ENCODE measurements at regions not wholly inside any gene's neighbourhood (a gene's known extent, or its start where the extent isn't known, plus 50 kb on each side); places are given as distances from the start of the nearest gene placed in this dataset.

DNA sequence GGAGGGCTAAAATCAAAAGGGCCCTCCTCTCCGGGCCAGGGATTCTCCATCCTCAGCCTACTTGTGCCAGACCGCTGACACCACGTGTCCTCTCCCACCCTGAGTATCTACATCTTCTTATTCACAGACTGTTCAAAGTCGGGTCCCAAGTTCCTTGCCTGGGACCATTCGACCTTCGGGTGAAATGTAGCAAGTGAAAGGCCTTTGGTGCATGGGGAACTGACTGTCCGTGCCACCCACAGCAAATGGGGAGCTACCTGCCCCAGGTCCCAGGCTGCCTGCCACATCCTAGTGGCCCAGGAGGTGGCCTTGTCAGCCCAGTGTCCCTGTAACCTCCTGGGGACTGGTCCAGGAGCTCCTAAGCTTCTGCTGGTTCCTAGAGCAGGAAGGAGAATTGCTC lies 67.3 kb downstream of the RTL6 start:
- TF ChIP-seq POLR2A (IDR thresholded peaks at IDR 0.05) = no peak
- TF ChIP-seq, protein P1, sequence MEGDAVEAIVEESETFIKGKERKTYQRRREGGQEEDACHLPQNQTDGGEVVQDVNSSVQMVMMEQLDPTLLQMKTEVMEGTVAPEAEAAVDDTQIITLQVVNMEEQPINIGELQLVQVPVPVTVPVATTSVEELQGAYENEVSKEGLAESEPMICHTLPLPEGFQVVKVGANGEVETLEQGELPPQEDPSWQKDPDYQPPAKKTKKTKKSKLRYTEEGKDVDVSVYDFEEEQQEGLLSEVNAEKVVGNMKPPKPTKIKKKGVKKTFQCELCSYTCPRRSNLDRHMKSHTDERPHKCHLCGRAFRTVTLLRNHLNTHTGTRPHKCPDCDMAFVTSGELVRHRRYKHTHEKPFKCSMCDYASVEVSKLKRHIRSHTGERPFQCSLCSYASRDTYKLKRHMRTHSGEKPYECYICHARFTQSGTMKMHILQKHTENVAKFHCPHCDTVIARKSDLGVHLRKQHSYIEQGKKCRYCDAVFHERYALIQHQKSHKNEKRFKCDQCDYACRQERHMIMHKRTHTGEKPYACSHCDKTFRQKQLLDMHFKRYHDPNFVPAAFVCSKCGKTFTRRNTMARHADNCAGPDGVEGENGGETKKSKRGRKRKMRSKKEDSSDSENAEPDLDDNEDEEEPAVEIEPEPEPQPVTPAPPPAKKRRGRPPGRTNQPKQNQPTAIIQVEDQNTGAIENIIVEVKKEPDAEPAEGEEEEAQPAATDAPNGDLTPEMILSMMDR (IDR thresholded peaks at IDR 0.05) = no peak
